ENCODE measurements at regions not wholly inside any gene's neighbourhood (a gene's known extent, or its start where the extent isn't known, plus 50 kb on each side); places are given as distances from the start of the nearest gene placed in this dataset.

GRCh38 chr1:217096200-217096599, 373.0 kb upstream of the ESRRG start:
- DNase-seq (ENCODE audit: low spot score), result no peak
- in situ Hi-C loops (cut with MboI; ENCODE audit: low sequenced_read_pairs, unreplicated experiment), result no loop called here

GRCh38 chr1:217095050-217095622, 371.9 kb upstream of the ESRRG start:
- in situ Hi-C loops (cut with MboI; ENCODE audit: low sequenced_read_pairs, unreplicated experiment), result no loop called here
- DNase-seq (ENCODE audit: low spot score), result no peak
- no peak for TF ChIP-seq CTCF (IDR thresholded peaks at IDR 0.05; ENCODE audit: borderline replicate concordance, control extremely low read depth, extremely low read depth, insufficient read depth, missing control alignments)

More at GRCh38 chr1:217096200-217096599, 373.0 kb upstream of the ESRRG start:
- TF ChIP-seq CTCF (IDR thresholded peaks at IDR 0.05; ENCODE audit: borderline replicate concordance, control extremely low read depth, extremely low read depth, insufficient read depth, missing control alignments), result no peak

- in situ Hi-C loops (cut with MboI; ENCODE audit: low sequenced_read_pairs, unreplicated experiment), result no loop called here
- no peak for TF ChIP-seq CTCF (IDR thresholded peaks at IDR 0.05; ENCODE audit: borderline replicate concordance, control extremely low read depth, extremely low read depth, insufficient read depth, missing control alignments)
- DNase-seq (ENCODE audit: low spot score), result no peak
Observed at GRCh38 chr1:217091561-217091960, 368.3 kb upstream of the ESRRG start.

GRCh38 chr1:217090060-217090911, 367.1 kb upstream of the ESRRG start:
- no peak for TF ChIP-seq CTCF (IDR thresholded peaks at IDR 0.05; ENCODE audit: borderline replicate concordance, control extremely low read depth, extremely low read depth, insufficient read depth, missing control alignments)
- in situ Hi-C loops (cut with MboI; ENCODE audit: low sequenced_read_pairs, unreplicated experiment), result no loop called here
- no peak for DNase-seq (ENCODE audit: low spot score)

- no peak for TF ChIP-seq CTCF (IDR thresholded peaks at IDR 0.05; ENCODE audit: borderline replicate concordance, control extremely low read depth, extremely low read depth, insufficient read depth, missing control alignments)
- DNase-seq (ENCODE audit: low spot score), result peak; percentile 16
Observed at GRCh38 chr1:217089361-217090014, 366.3 kb upstream of the ESRRG start.

GRCh38 chr1:217088521-217089284, 365.5 kb upstream of the ESRRG start:
- TF ChIP-seq CTCF (IDR thresholded peaks at IDR 0.05; ENCODE audit: borderline replicate concordance, control extremely low read depth, extremely low read depth, insufficient read depth, missing control alignments), result no peak
- no peak for DNase-seq (ENCODE audit: low spot score)
- in situ Hi-C loops (cut with MboI; ENCODE audit: low sequenced_read_pairs, unreplicated experiment), result no loop called here

More at GRCh38 chr1:217089361-217090014, 366.3 kb upstream of the ESRRG start:
- in situ Hi-C loops (cut with MboI; ENCODE audit: low sequenced_read_pairs, unreplicated experiment), result no loop called here
